ENCODE measurements at regions not wholly inside any gene's neighbourhood (a gene's known extent, or its start where the extent isn't known, plus 50 kb on each side); places are given as distances from the start of the nearest gene placed in this dataset.

DNA sequence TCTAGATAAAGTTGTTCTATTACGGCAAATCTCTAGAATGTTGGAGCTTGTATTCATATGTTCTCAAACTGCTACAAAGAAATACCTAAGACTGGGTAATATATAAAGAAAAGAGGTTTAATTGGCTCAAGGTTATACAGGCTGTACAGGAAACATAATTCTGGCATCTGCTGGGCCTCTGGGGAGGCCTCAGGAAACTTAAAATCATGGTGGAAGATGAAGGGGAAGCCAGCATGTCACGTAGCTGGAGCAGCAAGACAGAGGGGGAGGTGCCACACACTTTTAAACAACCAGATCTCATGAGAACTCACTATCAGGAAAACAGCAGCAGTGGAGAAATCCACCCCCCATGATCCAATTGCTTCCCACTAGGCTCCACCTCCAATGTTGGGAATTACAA is 390.4 kb upstream of the ADGRL4 start (continued):
- TF ChIP-seq, protein P1, sequence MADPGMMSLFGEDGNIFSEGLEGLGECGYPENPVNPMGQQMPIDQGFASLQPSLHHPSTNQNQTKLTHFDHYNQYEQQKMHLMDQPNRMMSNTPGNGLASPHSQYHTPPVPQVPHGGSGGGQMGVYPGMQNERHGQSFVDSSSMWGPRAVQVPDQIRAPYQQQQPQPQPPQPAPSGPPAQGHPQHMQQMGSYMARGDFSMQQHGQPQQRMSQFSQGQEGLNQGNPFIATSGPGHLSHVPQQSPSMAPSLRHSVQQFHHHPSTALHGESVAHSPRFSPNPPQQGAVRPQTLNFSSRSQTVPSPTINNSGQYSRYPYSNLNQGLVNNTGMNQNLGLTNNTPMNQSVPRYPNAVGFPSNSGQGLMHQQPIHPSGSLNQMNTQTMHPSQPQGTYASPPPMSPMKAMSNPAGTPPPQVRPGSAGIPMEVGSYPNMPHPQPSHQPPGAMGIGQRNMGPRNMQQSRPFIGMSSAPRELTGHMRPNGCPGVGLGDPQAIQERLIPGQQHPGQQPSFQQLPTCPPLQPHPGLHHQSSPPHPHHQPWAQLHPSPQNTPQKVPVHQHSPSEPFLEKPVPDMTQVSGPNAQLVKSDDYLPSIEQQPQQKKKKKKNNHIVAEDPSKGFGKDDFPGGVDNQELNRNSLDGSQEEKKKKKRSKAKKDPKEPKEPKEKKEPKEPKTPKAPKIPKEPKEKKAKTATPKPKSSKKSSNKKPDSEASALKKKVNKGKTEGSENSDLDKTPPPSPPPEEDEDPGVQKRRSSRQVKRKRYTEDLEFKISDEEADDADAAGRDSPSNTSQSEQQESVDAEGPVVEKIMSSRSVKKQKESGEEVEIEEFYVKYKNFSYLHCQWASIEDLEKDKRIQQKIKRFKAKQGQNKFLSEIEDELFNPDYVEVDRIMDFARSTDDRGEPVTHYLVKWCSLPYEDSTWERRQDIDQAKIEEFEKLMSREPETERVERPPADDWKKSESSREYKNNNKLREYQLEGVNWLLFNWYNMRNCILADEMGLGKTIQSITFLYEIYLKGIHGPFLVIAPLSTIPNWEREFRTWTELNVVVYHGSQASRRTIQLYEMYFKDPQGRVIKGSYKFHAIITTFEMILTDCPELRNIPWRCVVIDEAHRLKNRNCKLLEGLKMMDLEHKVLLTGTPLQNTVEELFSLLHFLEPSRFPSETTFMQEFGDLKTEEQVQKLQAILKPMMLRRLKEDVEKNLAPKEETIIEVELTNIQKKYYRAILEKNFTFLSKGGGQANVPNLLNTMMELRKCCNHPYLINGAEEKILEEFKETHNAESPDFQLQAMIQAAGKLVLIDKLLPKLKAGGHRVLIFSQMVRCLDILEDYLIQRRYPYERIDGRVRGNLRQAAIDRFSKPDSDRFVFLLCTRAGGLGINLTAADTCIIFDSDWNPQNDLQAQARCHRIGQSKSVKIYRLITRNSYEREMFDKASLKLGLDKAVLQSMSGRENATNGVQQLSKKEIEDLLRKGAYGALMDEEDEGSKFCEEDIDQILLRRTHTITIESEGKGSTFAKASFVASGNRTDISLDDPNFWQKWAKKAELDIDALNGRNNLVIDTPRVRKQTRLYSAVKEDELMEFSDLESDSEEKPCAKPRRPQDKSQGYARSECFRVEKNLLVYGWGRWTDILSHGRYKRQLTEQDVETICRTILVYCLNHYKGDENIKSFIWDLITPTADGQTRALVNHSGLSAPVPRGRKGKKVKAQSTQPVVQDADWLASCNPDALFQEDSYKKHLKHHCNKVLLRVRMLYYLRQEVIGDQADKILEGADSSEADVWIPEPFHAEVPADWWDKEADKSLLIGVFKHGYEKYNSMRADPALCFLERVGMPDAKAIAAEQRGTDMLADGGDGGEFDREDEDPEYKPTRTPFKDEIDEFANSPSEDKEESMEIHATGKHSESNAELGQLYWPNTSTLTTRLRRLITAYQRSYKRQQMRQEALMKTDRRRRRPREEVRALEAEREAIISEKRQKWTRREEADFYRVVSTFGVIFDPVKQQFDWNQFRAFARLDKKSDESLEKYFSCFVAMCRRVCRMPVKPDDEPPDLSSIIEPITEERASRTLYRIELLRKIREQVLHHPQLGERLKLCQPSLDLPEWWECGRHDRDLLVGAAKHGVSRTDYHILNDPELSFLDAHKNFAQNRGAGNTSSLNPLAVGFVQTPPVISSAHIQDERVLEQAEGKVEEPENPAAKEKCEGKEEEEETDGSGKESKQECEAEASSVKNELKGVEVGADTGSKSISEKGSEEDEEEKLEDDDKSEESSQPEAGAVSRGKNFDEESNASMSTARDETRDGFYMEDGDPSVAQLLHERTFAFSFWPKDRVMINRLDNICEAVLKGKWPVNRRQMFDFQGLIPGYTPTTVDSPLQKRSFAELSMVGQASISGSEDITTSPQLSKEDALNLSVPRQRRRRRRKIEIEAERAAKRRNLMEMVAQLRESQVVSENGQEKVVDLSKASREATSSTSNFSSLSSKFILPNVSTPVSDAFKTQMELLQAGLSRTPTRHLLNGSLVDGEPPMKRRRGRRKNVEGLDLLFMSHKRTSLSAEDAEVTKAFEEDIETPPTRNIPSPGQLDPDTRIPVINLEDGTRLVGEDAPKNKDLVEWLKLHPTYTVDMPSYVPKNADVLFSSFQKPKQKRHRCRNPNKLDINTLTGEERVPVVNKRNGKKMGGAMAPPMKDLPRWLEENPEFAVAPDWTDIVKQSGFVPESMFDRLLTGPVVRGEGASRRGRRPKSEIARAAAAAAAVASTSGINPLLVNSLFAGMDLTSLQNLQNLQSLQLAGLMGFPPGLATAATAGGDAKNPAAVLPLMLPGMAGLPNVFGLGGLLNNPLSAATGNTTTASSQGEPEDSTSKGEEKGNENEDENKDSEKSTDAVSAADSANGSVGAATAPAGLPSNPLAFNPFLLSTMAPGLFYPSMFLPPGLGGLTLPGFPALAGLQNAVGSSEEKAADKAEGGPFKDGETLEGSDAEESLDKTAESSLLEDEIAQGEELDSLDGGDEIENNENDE (IDR thresholded peaks at IDR 0.05; ENCODE audit: insufficient replicate concordance, low read length) = no peak
- TF ChIP-seq, protein P2, sequence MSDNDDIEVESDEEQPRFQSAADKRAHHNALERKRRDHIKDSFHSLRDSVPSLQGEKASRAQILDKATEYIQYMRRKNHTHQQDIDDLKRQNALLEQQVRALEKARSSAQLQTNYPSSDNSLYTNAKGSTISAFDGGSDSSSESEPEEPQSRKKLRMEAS (IDR thresholded peaks at IDR 0.05) = no peak
- TF ChIP-seq BACH1 (IDR thresholded peaks at IDR 0.05; ENCODE audit: low read length) = no peak

Data from H1 (cell line).